HG03175 (cell line): ENCODE measurements at regions not wholly inside any gene's neighbourhood (a gene's known extent, or its start where the extent isn't known, plus 50 kb on each side); places are given as distances from the start of the nearest gene placed in this dataset.

Experiments
- ATAC-seq: cut with Tn5 transposase; IDR thresholded peaks from one replicate; pipeline ENCODE4 v1.9.1; 2021; ENCODE audit warnings: mild to moderate bottlenecking, moderate library complexity; ENCODE audit not compliant: unreplicated experiment

DNA sequence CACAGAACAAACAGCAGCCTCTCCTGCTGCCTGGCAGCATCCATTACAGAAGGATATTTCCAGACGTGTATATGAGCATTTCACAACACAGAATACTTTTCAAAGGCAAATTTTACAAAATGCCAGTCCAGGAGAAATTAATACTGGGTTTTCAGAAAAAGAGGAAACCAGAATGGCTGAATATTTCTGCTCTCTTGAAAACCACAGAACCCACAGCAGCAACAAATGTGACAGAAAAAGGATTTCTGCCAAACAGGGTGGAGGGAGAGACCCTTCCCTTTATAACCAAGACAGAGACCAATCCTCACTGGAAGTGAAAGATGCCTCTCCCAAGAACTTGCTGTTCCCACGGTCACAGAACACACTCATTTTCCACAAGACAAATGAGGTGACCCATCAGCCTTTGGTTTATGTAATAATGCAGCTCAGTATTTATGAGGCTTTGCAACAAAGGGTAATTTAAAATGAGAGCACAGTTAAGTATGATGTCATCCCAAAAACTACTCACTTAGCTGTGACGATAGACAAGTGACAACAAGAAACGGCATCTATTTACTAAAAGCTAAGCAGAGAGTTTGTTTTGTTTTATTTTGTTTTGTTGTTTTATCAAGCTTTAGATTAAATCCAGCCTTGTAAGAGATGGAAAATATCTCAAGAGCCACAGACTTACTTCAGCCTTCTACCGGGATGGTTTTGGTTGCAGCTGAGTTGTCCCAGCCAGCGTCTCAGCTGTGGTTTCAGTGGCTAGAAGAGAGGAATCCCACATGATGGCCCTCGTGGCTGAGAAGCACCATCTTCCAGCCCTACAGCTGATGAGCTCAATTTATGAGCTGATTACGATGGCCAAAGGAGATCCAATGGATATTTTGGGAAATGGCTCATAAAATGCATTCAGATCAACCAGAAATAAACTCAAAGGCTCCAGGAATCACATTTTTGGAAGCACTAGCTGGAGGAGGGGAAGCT lies 249.3 kb upstream of the AGAP1 start:
- ATAC-seq, result no peak

DNA sequence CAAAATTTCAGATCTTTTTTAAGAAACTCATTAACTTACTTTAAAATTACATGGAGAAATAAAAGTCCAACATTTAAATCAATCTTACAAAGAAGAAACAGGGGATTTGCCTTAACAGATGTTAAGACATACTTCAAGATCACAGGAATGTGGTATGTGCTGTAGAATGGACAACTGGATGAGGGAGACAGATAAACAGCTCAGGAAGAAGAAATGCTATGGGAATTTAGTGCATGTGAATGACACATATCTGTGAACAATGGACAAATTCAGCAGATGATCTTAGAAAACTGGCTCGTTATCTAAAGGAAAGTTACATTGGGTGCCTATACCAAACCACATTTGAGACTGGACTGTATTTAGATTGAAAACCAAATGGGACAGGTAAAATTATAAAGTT lies 246.8 kb upstream of the AGAP1 start:
- ATAC-seq, result no peak

GRCh38 chr2:235255693-235256092 lies 238.2 kb upstream of the AGAP1 start:
- ATAC-seq, result no peak

DNA sequence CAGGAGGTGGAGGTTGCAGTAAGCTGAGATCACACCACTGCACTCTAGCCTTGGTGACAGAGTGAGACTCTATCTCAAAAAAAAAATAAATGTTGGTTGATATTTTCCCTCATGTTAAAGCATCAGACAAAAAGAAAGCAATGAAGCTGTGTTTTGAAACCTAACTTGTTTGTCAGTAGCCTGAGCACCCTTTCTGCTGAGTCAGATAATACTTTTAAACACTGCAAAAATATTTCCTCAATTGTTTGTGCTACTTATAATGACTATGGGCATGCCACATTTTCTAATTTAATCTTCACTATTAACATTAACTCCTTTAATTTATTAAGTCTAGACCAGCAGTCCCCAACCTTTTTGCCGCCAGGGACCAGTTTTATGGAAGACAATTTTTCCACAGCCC lies 236.3 kb upstream of the AGAP1 start:
- ATAC-seq, result no peak

- no peak for ATAC-seq
Observed at GRCh38 chr2:235262750-235263149, 231.1 kb upstream of the AGAP1 start.

GRCh38 chr2:235263205-235264120 lies 230.4 kb upstream of the AGAP1 start:
- no peak for ATAC-seq

DNA sequence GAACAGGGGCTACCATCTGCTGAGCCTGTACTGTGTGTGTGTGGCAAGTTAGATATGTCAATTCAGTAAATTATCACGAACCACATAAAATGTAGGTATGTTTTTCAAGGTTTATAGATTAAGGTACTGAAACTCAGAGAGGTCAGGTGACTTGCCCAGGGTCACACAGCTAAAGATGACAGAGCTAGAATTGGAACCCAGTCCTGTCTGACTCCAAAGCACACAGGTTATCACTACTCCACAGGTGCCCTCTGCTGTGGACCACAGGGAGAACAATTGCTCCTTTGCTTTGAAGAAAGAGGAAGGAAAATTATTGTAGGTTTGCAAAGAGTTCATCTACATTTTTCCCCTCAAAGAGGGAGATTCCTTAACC lies 229.7 kb upstream of the AGAP1 start:
- no peak for ATAC-seq

DNA sequence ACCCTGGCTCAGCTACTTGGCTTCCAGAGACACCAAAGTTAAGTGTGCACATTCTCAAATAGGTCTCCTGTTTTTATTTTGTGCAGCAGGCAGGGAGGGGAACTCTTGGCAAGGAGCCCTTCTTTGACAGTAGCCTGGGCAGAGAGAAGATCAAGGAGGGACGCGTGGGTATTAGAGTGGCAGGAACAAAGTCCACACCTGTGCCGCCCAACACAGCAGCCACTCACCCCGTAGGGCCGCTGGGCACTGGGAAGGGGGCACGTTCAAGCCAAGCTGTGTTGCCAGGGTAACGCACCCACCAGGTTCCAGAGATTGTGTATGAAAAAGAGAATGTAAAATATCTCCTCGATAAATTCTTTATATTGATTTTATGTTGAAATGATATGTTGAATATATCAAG lies 229.3 kb upstream of the AGAP1 start:
- no peak for ATAC-seq

DNA sequence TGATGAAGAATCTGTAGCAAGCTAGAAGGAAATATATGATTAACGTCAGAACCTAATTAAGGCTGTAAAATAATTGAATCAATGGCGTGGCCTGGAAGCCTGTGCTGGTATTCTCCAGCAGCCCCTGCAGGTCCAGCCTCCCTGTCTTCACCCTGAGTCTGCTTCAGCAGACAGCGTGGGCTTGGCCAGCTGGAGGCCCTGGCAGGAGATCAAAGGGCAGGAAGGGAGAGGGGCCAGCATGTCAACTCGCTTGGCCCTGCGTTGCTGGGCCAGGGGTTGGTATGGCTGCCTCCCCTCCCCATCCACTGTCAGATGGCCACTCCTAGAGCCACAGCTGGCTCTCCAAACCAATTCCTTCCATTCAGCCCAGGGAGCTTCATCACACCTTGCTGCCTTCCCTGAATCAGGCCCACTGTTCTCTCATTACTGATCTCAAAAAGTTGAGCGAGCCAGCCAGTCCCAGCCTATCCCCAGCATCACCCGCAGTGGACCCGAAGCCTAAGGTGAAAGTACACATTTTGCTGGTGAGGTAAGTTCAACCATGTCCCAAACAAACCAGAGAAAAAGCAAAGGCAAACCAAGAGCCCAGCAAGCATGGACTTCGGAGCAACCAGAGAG lies 228.4 kb upstream of the AGAP1 start:
- no peak for ATAC-seq

DNA sequence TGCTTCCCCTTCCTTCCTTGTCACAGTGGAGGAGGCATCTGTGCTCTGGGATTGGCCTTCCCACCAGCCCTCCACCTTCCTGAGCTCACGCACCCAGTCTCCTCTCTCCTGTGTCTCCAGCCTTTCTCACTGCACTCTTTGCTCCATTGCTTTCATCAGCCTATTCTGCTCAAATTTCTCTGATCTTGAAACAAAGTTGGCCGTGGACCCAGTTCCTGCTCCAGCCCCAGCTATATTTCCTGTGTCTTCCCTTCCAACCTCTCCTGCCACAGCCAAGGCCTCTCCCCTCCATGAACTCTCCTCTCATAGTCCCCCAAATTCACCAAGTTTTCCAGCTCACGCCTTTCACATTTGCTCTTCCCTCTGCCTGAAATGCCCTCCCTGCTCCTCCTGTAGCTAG lies 226.6 kb upstream of the AGAP1 start:
- no peak for ATAC-seq

- ATAC-seq, result no peak
Observed at GRCh38 chr2:235268535-235268934, 225.3 kb upstream of the AGAP1 start.

DNA sequence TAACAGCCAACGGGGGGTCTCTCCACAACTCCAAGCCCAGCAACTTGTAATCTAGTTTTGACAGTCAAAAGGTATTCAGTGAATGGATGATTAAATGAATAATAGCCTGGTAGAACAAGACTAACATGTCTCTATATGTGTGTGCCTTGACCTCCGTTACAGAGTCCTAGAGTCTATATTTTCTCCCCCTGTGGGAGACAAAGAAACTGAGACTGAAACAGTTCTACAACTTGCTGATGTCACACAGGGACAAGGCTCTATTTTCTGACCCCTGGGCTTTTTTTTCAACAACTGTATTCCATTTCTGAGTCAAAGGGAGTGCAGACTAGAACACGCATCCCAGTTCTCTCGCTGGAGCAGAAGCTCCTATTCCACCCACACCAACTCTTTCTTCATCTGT lies 223.6 kb upstream of the AGAP1 start:
- no peak for ATAC-seq

DNA sequence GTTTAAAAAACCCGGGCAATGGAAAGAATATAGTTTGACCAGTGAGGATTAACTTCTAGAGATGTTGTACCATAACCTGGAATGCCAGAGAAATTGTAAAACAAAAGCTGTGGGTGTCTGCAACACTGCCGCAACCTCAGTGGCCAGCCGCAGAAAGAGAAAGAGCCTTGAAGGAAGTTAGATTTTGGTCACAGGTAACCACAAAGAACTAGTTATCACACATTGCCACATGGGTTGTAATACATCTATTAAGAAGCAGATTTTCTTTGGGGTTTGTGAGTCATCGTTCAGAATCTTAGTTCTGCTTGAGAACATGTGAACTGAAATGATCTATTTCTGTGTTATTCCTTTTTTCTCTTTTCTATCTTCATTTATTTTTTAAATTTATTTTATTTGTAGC lies 222.9 kb upstream of the AGAP1 start:
- ATAC-seq, result peak; percentile 95

DNA sequence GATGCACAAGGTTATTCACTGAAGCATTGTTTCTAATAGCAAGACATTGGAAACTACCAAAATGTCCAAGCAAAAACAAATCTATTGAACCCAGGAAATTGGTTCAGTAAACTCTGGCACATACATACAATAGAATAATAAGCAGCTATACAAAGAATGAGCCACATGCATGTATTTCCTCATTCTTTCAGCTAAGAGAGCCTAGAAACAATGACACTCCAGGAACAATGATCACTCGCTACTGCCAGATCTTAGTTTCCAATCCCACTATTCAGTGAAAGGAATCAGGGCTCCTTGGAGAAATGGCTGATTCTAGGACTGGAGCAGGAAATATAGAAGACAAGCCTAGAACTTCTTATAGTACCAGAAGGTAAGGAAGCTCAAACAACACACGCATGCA lies 221.9 kb upstream of the AGAP1 start:
- ATAC-seq, result no peak

GRCh38 chr2:235274023-235274422 lies 219.8 kb upstream of the AGAP1 start:
- ATAC-seq, result no peak

DNA sequence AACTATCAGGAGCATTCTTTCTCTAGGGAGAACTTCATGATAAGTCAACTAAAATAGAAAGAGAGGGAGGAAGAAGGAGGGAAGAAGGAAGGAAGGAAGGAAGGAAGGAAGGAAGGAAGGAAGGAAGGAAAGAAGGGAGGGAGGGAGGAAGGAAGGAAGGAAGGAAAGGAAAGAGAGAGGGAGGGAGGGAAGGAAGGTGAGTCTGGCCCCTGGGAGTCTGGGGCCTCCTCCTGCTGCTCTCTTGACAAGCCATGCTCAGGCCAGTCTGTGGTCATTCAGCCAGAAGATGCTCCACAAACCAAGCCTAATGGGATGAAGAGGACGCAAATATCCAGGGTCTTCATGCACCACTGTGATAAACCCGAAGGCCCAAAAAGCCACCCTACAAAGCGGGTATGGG lies 216.4 kb upstream of the AGAP1 start:
- no peak for ATAC-seq

GRCh38 chr2:235278771-235279355 lies 215.0 kb upstream of the AGAP1 start:
- no peak for ATAC-seq

DNA sequence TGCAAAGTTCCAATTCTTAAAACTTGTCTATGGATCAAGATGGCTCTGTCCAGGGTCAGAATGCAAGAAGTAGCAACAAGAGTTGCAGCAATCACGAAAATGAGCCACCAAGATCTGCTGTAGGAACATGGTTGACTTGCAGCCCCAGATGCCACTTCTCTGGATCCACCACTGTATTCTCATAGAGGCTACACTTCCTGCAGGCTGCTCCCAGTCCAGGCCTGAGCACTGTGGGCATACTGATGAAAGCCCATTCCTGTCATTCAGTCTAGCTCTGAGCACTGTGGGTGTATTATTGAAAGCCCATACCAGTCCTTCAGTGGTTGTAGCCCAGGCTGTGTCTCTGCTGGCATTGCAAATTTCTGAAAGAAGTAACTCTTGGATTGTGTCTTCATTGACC lies 213.9 kb upstream of the AGAP1 start:
- ATAC-seq, result no peak

DNA sequence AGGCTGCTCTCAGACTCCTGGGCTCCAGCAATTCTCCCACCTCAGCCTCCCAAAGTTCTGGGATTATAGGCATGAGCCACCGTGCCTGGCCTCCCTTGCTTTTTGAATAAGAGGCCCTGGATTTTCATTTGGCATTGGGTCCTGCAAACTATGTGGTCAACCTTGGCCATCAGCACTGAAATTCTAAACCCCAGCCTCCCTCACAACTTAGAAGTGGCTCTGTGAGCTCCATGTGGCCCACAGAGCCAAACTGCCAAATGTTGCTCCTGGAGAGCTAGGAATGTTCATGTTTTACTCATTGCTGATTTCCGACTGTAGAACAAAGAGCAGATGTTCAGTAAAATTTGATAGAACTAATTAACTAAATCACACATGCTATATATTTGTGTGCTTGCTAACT lies 210.6 kb upstream of the AGAP1 start:
- ATAC-seq, result no peak

DNA sequence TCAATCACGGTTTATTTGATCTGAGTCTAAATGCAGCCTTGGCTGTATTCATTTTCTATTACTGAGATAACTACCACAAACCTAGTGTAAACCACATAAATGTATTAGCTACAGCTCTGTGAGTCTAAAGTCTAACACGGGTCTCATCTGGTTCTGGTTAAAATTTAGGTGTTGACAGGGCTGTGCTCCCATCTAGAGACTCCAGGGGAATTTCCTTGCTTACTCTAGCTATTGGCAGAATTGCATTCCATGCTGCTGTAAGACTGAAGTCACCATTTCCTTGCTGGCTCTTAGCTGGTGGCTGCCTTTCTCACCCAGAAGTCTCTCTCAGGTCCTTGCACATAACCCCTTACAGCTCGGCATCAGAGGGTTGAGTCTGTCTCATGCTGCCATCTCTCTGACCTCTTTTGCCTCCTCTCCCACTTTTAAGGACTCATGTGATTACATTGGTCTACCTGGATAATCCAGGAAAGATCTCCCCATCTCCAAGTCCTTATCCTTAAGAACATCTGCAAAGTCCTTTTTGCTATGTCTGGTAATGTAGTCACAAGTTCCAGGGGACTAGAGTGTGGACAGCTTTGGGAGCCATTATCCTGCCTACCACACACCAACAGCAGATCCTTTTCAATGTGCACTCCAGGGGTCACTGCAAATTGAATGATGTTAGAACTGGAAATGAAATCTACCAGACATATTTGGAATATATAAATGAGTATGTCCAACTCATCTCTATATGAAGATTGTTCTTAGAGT lies 207.0 kb upstream of the AGAP1 start:
- no peak for ATAC-seq
